ENCODE measurements at regions not wholly inside any gene's neighbourhood (a gene's known extent, or its start where the extent isn't known, plus 50 kb on each side); places are given as distances from the start of the nearest gene placed in this dataset.
"Not testable (repeated sequence)": the region's sequence is repeated elsewhere in the genome, so short reads cannot be mapped to it uniquely, and the experiment has no call there.

- DNase-seq = not testable (repeated sequence)
Observed at GRCh38 chr21:13806444-13806843, 196.9 kb downstream of the POTED start.

GRCh38 chr21:13802757-13803156 is 193.2 kb downstream of the POTED start:
- not testable (repeated sequence) for DNase-seq

Data from NCI-H2227 treated with DMSO at 0.1 percent for 48 hours (cell line).